GM12873 (cell line): ENCODE measurements at regions not wholly inside any gene's neighbourhood (a gene's known extent, or its start where the extent isn't known, plus 50 kb on each side); places are given as distances from the start of the nearest gene placed in this dataset.

Experiments
- TF ChIP-seq, protein P1 (sequence below): IDR thresholded peaks from 2 replicates; pipeline ENCODE4 v1.5.1; 2012; ENCODE audit warnings: low read depth, mild to moderate bottlenecking, moderate library complexity, low read length, control low read depth; ENCODE audit not compliant: insufficient read depth; ENCODE audit errors: missing control alignments

DNA sequence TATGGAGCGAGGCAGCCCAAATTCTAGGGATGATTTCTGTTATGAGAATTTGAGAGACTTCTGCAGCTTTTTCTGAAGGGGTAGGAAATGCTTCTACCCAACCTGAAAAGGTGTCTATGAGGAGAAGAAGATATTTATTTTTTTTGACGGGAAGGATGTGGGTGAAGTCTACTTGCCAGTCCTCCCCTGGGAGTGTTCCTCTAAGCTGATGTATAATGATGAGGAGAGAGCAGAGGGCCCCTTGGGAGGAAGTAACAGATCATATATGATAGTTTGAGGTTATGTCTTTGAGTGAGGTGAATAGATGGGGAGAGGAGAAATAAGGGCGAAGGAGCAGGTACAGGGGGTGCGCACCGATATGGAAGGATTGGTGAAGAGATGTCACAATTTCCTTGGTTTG lies 910.6 kb upstream of the SLITRK5 start:
- TF ChIP-seq, protein P1, sequence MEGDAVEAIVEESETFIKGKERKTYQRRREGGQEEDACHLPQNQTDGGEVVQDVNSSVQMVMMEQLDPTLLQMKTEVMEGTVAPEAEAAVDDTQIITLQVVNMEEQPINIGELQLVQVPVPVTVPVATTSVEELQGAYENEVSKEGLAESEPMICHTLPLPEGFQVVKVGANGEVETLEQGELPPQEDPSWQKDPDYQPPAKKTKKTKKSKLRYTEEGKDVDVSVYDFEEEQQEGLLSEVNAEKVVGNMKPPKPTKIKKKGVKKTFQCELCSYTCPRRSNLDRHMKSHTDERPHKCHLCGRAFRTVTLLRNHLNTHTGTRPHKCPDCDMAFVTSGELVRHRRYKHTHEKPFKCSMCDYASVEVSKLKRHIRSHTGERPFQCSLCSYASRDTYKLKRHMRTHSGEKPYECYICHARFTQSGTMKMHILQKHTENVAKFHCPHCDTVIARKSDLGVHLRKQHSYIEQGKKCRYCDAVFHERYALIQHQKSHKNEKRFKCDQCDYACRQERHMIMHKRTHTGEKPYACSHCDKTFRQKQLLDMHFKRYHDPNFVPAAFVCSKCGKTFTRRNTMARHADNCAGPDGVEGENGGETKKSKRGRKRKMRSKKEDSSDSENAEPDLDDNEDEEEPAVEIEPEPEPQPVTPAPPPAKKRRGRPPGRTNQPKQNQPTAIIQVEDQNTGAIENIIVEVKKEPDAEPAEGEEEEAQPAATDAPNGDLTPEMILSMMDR: no peak

DNA sequence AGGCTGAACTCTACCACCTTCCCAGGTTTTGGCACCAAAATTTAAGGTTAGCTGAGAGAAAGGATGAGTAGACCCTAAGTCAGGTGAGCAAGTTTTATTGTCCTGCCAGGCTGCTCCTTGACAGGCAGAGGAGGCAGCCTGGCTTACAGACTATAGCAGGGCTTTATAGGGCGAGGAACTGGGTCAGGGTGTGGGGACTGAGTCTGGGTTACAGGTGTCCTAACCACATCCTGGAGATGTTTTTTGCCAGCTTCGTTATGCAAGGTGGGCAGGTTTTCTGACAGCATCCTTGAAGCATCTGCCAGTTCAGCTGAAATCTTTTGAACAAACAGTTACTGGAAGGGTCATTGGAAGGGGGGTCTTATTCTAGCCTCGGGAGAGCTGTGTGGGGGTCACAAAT lies 905.7 kb upstream of the SLITRK5 start:
- TF ChIP-seq, protein P1: no peak

DNA sequence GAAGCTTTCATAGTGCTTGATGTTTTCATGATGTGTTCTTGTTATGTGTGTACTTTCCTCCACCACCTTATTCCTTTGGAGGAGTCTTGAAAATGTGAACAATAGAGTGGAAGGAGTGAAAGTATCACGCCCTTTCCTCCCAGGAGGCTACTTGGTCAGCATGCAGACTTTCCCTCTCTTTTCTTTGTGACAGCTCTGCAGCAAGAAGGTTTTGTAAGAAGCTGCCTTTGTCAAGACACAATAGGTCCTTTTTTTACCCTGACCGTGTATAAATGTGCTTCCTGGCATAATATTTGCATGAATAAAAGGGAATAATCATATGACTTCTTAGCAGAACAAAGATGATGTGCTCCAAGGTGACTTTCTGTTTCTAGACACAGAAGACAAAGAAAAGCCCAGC lies 882.6 kb upstream of the SLITRK5 start:
- TF ChIP-seq, protein P1: no peak

DNA sequence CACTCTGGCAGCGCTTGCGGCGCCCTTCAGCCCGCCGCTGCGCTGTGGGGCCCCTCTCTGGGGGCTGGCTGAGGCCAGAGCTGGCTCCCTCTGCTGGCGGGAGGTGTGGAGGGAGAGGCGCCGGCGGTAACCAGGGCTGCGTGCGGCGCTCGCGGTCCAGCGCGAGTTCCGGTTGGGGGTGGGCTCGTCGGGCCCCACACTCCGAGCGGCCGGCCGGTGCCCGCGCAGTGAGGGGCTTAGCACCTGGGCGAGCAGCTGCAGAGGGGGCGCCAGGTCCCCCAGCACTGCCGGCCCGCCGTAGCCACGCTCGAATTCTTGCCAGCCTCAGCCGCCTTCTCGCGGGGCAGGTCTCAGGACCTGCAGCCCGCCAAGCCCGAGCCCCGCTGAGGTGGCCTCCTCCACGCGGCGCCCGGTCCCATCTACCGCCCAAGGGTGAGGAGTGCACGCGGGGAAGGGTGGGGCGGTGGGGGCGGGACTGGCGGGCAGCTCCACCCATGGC lies 879.0 kb upstream of the SLITRK5 start:
- TF ChIP-seq, protein P1: no peak

DNA sequence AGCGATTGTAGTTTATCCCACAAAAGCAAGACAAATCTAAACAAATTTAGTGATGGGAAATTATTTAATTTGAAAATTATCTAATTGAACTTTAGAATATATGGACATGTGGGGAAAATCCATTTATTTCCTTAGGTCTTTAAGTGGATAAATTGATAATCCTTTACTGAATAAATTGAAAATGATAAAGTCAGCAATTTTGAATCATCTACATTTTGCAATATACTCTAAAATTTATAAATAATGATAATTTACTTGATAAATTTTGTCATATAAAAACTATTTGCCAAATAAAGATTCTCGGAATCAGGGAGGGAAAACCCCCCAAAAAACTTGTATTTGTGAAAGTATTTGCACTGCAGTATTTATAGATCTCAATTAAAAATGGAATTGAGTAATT lies 875.3 kb upstream of the SLITRK5 start:
- TF ChIP-seq, protein P1: no peak

DNA sequence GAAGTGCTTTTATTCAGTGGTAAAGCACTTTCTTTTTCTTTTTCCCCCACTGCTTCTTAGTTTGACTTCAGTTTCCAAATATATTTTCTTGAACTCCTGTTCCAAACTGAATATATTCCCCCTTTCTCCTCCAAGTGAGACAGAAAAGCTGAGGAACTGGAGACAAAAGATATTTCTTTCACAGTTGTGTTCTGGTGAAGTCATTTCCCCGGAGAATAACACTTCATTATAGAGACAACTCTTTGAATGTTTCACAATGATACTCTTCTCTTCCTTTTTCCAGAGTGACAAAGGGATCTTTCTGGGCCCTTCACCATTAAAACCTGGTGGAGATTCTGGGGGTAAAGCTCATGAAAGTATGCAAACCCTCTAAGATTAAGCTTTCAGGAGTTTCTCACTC lies 860.8 kb upstream of the SLITRK5 start:
- TF ChIP-seq, protein P1: no peak

DNA sequence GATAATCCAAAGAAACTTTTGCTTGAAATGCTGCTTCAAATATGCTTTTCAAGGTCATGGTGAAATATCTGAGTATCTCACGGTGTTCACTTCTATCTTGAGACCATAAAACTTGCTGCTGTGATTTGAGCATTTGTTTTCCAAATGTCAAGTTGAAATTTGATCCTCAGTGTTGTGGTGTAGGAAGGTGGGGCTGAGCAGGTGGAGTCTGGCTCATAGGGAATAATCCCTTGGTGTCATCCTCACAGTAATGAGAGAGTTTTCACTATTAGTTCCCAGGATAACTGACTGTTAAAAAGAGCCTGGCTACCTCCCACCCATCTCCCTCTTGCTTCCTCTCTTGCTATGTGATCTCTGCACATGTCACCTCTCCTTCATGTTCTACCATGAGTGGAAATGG lies 858.0 kb upstream of the SLITRK5 start:
- TF ChIP-seq, protein P1: no peak
